Mucosa of descending colon (tissue), 3 donors: ENCODE measurements at regions not wholly inside any gene's neighbourhood (a gene's known extent, or its start where the extent isn't known, plus 50 kb on each side); places are given as distances from the start of the nearest gene placed in this dataset.

ENCODE experiments used
- ATAC-seq: fragments of 200-7000 bp; cut with Tn5 transposase; one replicate; pipeline ENCODE4 v1.9.1; 2020; ENCODE audit warnings: mild to moderate bottlenecking, moderate library complexity
- DNase-seq, 3 donors: peaks; one replicate each; pipeline ENCODE4 v3.0.0-alpha.2; 2020
- H3K36me3 ChIP-seq: fragments of 200-600 bp; one replicate; pipeline ENCODE4 v1.8.0; 2021; ENCODE audit warnings: low read depth, mild to moderate bottlenecking
- H3K4me1 ChIP-seq: fragments of 200-600 bp; one replicate; pipeline ENCODE4 v1.8.0; 2021; ENCODE audit warnings: low read depth, mild to moderate bottlenecking
- H3K4me3 ChIP-seq: fragments of 200-600 bp; one replicate; pipeline ENCODE4 v1.8.0; 2021; ENCODE audit warnings: mild to moderate bottlenecking
- H3K9me3 ChIP-seq: fragments of 200-600 bp; one replicate; pipeline ENCODE4 v1.8.0; 2021; ENCODE audit warnings: mild to moderate bottlenecking
- CTCF ChIP-seq: fragments of 200-600 bp; IDR thresholded peaks from one replicate; pipeline ENCODE4 v1.8.0; 2022; ENCODE audit warnings: antibody characterized with exemption, mild to moderate bottlenecking
- intact Hi-C, 2 donors: fragments of 100-400 bp; cut with DNase I in 1 of 2; cut with micrococcal nuclease in 1 of 2; formaldehyde crosslinking; loops; one replicate each; pipeline versions ENCODE4 v1.11.0 to v1.11.1; 2022; cut with DNase I, micrococcal nuclease
- donor health status: DM: no; HTN: no; CAD: no; lungs with moderate emphysema.
- donor health status: DM: no; HTN: no; CAD: no.
- donor health status: DM: no; HTN: yes; CAD: no.

DNA sequence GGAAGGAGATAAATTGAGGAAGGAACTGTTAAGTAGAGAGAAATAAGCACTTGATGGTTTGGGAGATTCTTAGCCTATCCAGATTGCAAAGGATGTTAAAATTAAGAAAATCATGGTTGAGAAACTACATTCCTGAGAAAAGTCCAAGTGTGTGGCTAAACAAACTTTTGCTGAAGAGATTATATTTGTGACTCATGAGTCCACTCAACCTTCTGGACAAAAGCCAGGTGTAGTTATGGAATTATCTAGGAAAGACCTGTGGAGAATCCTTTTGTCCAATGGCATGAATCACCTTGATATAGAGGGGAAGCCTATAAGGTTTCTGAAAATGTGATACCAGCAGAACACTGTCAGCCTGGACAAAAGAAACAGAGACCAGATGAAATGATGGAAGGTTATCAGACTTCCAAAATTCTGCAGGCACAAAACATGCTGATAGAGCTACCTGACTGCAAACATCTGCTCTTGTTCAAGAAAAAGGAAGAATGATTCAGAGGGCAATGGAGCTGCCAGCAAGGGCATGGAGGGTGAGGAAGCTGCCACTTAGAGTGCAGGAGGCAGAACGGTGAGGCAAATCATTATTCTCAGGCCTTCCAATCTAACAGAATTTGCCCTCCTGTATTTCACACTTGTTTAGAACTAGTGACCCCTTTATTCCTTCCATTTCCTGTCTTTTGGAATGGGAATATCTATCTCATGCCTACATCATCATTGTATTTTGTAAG is 300.6 kb upstream of the PRMT6 start:
- no peaks in the 10 kb centered on the region for H3K4me1 ChIP-seq
- TF ChIP-seq CTCF, result no peak
- no peak for ATAC-seq
- H3K4me3 ChIP-seq, result no peak overlapping the region
- no peaks in the 10 kb centered on the region for H3K36me3 ChIP-seq
- H3K9me3 ChIP-seq, result no peaks in the 10 kb centered on the region
- intact Hi-C loops, result no loop called here
- DNase-seq, result no peak

- Histone ChIP-seq H3K9me3 (no peaks in the 10 kb centered on the region), H3K36me3 (no peaks in the 10 kb centered on the region), H3K4me1 (no peaks in the 10 kb centered on the region), H3K4me3 (no peak overlapping the region)
- intact Hi-C loops, result no loop called here
- DNase-seq (no peak), ATAC-seq (no peak)
- no peak for TF ChIP-seq CTCF
Measured at GRCh38 chr1:106756752-106757151, 299.7 kb upstream of the PRMT6 start.

- Histone ChIP-seq H3K4me1 (no peaks in the 10 kb centered on the region), H3K4me3 (no peak overlapping the region), H3K9me3 (no peaks in the 10 kb centered on the region), H3K36me3 (no peaks in the 10 kb centered on the region)
- intact Hi-C loops, result no loop called here
- ATAC-seq, result no peak
- TF ChIP-seq CTCF, result no peak
- DNase-seq, result no peak
Measured at GRCh38 chr1:106768077-106768476, 288.4 kb upstream of the PRMT6 start.

- intact Hi-C loops, result no loop called here
- Histone ChIP-seq H3K4me1 (no peaks in the 10 kb centered on the region), H3K36me3 (no peaks in the 10 kb centered on the region), H3K9me3 (peaks cover 2% of the 10 kb centered on the region), H3K4me3 (no peak overlapping the region)
- no peak for TF ChIP-seq CTCF
- DNase-seq (no peak), ATAC-seq (no peak)
Measured at GRCh38 chr1:106768501-106768900, 288.0 kb upstream of the PRMT6 start.

GRCh38 chr1:106773206-106773605 is 283.3 kb upstream of the PRMT6 start:
- DNase-seq (no peak), ATAC-seq (no peak)
- TF ChIP-seq CTCF, result no peak

DNA sequence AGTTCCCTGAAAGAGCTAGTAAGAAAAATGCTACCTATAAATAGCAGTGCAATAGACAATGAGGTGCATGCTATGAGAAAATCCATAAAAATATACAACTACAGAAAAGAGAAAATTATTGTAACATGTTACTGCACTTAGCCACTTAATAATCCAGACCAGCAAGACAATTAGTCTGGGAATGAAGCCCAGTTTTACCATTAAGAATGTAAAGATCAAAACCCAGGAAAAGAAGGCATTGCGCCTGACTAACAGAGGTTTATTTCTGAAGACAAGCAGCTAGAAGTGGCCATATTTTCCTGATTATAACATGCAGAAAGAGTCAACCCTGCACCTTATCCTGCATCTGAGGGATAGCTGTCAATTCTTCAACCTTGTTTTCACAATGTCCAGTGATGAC is 276.4 kb upstream of the PRMT6 start:
- no peak for DNase-seq

More at GRCh38 chr1:106773206-106773605, 283.3 kb upstream of the PRMT6 start:
- intact Hi-C loops, result no loop called here
- H3K4me1 ChIP-seq, result no peaks in the 10 kb centered on the region
- peaks cover 4% of the 10 kb centered on the region for H3K9me3 ChIP-seq
- no peaks in the 10 kb centered on the region for H3K36me3 ChIP-seq
- H3K4me3 ChIP-seq, result no peak overlapping the region

More for the DNA sequence above, 276.4 kb upstream of the PRMT6 start:
- no peak overlapping the region for H3K4me3 ChIP-seq
- intact Hi-C loops, result no loop called here
- H3K4me1 ChIP-seq, result no peaks in the 10 kb centered on the region
- no peaks in the 10 kb centered on the region for H3K36me3 ChIP-seq
- no peaks in the 10 kb centered on the region for H3K9me3 ChIP-seq
- no peak for TF ChIP-seq CTCF
- no peak for ATAC-seq
